ENCODE measurements at regions not wholly inside any gene's neighbourhood (a gene's known extent, or its start where the extent isn't known, plus 50 kb on each side); places are given as distances from the start of the nearest gene placed in this dataset.
"Not testable (repeated sequence)": the region's sequence is repeated elsewhere in the genome, so short reads cannot be mapped to it uniquely, and the experiment has no call there.

DNA sequence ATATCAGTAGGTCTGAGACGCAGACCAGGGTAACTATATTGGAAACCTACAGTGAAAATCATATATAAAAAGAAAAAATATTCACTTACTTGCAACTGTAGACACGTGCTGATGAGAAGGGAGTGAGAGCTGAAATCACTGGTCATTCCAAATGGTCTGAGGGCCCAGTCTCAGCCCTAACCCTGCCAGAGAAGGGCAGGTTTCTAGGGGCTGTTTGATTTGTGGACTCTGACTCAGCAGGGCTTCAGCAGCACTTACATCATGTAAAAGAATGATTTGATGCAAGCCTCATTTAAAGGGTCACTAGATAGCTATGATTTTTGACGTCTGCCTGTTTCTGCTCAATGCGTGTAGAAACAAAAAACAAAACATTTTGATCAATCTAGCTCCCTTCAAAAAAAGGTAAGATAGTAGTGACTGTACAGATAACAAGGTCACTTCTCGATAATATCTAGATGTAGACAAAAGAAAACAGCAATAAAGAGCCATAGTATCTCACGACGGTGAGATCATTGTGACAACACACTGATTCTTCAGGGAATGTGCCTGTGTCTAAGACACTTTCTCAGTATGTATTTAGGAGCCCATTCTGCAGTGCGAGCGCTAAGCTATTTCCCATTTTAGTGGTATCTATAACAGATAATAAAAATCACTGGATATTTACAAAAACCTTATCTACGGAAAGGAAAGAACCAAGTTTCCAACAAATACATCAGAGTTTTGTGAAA, 307.2 kb downstream of the HIVEP2 start:
- no peak for DNase-seq

DNA sequence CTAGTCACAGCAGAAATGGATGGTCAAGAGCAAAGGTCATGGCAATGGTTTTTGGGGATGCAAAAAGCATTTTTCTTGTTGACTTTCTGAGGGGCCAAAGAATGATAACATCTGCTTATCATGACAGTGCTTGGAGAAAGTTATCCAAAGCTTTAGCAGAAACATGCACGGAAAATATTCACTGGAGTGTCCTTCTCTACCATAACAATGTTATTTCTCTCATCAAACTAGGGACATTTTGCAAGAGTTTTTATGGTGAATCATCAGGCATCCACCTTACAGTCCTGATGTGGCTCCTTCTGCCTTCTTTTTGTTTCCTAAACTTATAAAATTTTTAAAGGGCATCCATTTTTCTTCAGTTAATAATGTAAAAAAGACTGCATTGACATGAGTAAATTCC, 302.3 kb downstream of the HIVEP2 start:
- DNase-seq, result no peak

DNA sequence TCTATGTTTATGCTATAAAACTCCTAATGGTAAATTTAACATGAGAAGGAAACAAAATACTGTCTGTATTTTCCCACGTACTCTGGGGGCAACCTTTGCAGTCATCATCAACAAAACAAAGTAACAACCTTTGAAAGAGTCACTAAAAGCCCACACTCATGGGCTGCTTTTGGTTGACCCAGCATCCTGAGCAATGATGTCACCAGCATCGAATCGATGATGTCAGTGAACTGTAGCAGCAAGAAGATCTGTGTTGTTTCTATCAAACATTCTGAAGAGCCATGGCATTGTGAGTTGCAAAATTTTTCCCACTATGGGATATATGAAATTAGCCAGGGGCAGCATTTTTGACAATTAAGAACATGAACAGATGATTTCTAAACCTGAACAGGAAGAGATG, 300.1 kb downstream of the HIVEP2 start:
- no peak for DNase-seq

DNA sequence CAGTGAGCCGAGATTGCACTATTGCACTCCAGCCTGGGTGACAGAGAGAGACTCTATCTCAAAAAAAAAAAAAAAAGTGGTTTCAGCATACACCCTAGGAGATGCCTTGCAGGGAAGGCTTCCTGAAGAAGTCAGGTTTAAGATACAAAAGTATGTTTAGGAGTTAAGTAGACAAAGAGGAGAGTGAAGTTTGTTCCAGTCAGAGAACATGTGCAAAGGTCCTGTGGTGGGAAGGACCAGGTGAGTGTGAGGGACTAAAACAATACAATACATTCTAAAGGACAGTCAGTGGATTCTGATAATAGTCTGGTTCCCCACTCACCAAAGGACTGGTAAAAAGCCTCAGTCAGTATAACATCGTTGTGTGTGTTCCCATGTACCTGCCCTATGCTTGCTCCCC, 299.3 kb downstream of the HIVEP2 start:
- DNase-seq, result no peak

DNA sequence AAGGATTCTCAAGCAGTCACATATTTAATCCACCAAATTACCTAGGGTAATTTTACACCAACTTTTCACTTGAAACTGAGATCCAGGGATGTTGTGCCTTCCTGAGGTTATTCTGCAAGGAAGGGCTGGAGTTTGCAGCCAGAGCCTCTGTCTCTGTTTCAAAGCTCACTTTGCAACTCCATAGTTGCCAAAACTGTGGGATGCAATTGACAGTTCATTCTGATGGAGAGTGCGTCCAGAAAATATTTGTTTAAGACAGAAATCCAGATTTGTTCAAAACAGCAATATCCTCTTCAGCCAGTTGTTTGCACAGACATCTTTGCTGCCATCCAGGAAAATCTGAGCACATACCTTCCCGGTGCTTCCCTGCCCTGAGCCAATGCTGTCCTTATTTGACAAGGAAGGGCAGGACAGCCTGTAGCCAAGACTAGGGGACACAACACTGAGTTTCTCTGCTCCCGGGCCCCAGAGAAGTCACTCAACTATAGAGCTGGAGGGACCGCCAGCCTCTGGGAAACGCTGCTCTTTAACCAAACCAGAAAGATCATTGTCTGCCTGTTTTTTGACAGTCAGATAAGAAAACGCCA, 297.4 kb downstream of the HIVEP2 start:
- DNase-seq, result no peak

DNA sequence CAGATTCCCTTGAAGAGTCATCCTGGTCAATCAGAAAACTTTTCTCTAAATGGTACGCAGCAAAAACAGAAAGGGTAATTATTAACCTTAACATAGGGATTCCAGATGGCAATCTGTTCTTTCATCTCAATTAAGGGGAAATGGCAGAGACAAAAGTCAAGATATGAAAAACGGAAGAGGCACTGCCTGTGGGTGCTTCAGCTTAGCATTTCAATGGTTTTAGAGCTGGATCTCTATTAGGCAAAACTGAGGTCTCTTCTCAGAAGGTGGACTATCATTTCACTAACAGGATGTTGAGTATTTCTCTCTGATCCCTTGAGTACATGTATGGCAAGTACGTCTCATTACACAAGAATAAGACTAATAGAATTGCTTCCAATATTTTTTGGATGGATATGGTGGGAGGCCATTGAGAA, 296.9 kb downstream of the HIVEP2 start:
- no peak for DNase-seq

DNA sequence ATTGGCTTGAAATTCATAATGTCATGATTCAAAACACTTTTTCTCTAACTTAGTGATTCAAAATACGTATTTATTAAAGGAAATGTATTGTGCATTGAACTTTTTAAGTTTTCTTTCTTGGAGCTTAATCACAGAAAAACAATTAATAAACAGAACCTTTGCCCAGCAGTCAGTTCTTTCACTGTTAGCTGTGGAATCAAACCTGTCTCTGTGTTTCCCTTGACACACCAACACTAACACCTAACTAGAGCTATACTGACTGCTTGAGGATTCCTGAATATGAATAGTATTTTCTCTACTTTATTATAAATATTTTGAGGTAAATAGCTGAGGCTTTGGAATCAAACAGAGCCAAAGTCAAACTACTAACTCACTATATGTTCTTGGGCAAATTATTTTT, 296.4 kb downstream of the HIVEP2 start:
- DNase-seq, result no peak

DNA sequence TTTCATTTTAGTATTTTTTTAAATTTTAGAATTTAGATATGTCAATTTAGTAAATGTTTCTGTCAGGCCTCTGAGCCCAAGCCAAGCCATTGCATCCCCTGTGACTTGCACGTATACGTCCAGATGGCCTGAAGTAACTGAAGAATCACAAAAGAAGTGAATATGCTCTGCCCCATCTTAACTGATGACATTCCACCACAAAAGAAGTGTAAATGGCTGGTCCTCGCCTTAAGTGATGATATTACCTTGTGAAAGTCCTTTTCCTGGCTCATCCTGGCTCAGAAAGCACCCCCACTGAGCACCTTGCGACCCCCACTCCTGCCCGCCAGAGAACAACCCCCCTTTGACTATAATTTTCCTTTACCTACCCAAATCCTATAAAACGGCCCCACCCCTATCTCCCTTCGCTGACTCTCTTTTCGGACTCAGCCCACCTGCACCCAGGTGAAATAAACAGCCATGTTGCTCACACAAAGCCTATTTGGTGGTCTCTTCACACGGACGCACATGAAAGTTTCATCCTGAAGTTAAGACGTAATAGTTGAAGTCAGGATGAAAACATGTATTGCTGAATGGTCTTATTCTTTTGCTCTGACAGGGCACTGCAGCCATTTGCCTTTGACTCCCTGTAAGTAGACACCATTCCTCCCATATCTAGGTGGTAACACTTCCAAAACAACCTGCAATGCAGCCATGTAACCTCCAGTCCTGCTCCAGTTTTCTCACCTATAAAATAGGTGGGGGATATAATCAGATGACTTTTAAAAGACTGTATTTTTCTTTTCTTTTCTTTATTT, 295.3 kb downstream of the HIVEP2 start:
- not testable (repeated sequence) for DNase-seq

DNA sequence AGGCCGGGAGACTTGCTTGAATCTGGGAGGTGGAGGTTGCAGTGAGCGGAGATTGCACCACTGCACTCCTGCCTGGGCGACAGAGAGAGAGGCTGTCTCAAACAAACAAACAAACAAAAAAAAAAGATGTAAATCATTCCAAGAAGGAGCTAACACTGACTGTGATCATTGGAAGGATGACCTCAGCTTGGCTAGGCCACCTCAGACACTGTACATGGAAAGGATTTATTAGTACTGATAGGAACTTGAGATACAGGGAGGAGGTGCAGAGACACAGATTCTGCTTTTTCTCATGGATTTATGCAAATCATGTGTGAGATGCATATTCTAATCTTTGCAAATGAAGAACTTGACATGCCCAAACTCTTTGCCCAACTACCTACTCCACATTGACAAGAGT, 293.6 kb downstream of the HIVEP2 start:
- no peak for DNase-seq

DNA sequence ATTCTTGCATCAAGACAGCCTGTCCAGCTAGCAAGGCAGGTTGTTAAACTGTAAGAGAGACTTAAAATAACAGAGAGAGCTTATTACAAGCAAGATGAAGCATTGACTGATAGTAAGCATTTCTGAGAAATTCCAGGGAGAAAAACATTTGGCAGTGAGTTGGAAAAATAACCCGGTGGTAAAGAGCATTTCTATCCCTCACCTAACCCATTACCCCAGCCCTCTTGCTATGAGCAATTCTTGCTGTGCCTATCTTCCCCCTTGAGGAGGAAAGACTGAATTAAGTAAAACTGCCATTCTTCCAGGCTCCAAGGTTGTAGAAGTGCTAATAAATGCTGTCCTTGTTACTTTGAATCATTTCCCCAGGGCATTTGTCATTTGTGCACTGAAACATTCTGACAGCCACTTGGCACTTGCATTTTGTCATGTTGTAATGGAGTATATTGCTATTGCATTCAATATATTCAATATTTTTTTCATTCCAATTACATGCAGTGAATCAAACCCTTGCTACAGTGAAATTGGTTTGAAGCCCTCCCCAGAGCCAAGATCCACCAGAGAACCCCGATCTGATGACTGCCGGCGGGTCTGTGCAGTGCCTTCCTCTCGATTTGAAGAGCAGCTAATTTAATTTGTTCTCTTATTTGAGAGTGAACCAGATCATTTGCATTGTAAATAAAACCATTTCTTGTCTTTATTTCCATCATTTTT, 291.1 kb downstream of the HIVEP2 start:
- no peak for DNase-seq

DNA sequence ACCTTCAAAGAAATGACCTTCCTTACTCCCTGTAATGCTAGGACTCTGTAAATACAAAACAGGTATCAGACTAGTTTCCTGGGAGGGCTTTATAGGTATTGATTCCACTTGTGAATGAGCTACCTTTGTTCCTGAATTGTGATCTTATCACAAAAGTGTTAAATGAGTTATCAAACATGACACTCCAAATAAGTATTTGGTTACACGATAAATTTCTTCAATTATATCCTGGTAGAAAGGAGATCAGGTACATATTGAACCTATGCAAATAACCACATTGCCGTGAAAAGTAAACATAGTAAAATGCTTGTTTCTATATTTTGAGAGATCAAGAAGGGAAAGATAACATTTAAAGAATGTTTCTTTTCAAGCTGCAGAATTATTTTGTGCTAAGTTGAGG, 285.3 kb downstream of the HIVEP2 start:
- no peak for DNase-seq

DNA sequence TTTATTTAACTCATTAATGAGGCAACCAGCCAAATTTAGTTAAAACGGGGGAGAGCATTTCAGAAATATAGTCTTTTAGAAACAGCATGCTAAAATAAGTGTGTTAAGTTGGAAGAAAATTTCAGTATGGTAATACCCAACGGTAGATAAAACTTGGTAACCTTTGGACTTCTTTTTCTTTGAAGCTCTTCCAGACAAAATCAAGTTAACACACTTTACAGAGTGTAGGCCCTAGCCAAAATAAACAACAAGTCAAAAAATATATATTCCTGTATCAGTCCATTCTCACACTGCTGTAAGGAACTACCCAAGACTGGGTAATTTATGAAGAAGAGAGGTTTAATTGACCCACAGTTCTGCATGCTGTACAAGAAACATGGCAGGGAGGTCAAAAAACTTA, 279.6 kb downstream of the HIVEP2 start:
- no peak for DNase-seq

DNA sequence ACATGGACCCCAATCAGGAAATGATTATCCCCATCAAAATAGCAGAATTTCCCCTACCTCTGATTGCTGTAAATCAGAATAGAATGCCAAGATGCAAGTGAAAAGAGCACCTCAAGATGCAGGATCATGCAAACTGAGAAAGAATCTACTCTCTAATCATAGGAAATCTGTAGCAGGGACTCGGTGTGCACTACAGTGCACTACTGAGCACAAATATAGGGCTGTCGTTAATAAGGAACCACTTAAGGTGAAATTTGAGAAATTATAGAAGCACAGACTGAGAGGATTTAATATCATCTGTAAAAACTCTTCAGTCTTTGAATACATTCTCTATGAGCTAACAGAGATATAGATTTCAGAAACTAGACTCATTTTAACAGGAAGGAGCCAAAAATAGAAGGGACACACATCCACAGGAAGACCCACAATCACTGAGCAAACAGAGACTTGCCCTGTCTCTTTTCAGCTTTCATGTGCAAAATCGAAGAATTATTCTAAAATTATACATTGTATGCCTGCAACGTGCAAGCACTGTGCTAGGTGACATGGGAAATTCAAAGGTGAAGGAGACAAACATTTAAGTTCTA, 278.3 kb downstream of the HIVEP2 start:
- no peak for DNase-seq

DNA sequence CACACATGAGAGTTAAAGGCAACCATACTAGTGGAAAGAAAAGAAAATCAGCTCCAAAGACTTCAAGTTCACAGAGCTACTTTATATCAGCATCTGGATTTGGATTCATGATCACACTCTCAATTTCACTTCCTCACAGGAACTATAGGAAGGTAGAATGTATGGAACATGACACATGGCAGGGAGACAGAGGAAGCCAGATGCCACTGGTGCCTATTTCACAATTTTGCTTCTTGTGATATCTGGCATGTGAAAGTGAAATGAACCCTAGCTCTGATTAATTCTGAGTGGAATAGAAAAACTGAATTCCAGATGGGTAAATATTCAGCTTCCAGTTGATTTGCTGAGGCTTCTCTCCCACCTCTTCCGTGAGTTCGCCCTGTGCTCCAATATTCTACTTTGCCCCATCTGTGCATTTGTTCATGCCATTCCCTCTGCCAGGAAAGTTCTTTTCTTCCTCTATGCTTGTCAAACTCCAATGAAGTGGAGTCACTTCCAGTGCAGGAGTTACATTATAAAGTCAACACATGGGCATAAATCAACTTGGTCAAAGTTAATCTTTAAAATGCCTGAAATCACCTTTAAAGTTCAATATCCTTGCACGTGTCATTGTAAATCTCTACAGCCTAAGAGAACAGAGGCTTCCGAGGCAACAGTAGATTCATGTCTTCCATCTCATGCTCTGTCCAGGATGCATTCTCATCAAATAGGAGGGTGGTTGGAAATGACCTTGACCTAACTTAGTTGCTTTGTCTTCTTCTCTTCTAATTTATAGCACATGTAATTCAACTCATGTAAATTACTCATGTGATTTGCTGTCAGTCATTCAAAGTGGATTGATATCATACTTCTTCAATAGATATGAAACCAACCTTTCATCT, 275.3 kb downstream of the HIVEP2 start:
- DNase-seq, result no peak

DNA sequence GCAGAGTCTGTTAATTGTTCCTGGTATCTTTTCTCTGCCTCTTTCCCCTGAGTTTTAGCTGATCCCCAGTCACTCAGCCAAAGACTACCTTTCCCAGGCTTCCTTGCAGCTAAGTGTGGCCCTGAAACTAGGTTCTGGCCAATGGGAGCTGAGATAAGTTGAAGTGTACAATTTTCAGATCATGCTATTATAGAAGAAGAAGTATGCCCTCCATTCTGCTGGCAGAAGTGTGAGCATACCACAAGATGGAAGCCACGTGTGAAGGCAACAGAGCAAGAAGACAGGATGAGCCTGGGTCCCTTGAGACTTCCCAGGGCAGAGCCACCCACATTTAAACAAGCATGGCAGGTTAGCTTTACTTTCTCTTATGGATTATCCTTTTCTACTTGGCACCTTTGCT, 273.2 kb downstream of the HIVEP2 start:
- no peak for DNase-seq

DNA sequence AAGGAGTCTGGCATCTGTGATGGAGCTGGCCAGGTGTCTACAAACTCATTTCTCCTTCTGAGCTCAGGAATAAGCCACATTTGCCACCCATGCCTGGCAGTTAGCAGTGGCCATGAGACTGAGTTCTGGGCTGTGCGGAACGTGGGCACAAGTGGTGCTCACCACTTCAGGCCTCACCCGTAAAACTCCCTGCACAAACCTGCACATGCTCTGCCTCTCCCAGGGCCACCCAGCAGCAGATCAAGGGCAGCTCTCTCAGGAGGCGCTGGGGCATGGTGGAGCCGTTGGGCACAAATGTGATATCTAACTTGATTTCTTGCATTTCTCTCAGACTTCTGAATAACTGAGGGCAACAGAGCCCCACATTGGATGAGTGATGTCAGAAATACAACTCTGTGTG, 269.5 kb downstream of the HIVEP2 start:
- DNase-seq, result no peak

DNA sequence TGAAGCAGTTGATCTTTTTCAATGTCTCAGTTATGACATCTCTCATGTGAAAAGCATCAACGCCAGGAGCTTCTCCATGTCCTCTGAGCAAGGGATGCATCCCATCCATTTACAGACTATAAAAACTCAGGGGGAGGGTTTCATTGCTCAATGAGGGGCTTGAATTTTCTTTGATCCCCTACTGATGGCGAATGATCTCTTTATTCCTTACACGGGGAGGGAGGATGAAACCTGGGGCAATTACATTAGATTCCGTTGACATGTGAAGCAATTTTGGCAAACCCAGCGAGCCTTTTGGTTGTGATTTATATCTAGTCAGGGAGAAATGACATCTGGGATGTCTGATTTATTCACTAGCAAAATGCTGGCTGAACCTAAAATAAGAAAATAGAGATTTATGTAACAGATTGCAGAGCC, 268.9 kb downstream of the HIVEP2 start:
- DNase-seq, result no peak

DNA sequence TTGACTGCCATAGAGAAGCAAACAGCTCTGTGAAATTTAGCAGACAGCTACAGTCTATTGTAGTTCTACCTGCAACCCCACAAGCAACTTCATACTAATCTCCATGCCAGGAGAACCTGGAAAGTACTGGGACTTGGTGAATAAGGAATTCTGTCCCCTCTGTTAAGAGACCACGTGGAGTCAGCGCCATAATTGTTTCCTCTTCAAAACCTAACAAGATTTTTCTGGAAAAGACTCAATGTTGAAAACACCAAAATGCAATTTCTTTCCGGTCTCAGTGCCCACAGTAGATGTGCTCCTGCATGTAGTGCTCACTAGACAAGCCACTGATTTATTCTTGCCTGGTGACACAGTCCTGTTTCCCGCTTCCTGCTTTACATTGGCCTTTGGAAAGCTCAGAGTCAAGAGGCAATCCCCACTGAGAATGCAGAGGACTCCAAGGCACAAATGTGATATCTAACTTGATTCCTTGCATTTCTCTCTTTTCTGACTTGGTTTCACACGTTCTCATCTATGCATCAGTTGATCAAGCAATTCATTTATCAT, 268.3 kb downstream of the HIVEP2 start:
- DNase-seq, result no peak

DNA sequence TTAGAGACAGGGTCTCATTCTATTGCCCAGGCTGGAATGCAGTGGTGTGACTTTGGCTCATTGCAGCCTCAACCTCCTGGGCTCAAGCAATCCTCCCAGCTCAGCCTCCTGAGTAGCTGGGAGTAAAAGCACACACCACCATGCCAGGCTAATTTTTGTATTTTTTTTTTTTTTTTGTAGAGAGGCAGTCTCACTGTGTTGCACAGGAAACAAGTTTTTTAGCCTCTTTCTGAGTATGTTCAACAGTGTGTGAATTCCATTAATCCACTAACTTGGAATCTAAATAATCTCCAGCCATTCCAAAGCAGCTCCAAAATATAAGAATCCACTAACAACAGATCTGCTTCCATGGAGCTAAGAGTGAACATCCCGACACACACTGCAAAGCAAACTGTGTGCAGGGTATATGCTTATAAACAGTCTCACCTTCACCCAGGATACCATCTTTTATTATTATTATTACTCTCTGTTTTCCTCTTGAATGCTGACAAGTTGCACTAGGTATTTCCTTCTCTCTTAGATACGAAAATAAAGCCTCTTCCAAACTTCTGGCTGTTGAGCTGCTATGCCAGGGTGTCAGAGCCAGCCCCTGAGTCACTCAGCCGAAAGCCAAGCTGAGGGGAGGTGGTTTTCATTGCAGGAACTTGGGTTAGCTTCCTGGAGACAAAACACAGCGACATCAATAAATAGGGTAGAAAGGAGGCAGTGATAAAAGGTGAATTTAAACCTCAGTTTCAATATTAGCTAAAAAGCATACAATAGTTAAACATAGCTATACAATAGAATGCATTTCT, 264.9 kb downstream of the HIVEP2 start:
- no peak for DNase-seq

DNA sequence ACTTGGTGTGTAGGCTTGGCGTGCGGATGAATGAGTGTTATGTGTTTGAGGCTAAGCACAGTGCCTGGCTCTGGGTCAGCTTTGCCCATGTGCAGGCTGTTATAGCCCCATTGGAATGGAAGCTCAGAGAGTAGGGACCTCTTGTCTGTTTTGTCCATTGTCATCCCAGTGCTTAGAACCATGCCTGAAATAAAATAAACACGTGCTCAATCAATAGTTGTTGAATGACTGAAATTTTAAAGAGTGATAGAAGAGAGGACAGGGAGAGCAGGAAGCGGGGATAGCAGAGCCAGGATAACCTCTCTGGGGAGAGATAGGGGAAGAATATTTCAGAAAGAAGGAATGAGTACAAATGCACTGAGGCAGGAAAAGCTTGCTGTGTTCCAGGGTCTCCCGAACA, 263.9 kb downstream of the HIVEP2 start:
- no peak for DNase-seq

DNA sequence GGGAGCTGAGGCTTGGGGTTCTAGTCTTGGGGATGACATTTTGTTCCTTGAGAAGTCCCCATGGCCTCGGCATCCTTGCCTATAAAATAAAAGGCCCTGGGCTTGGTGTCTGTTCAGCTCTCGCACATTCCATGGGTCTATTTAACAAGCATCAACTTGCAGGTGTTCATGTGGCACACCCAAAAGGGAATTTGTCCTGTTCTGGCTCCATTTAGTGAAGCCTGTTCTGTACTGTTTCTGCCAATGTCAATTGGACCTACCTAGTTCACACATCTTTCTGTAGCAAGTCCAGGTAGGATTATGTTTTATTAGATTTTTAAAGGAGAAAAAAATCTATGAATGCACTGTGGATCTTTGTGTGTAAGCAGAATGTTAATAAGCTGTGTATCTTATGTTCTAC, 262.0 kb downstream of the HIVEP2 start:
- no peak for DNase-seq
